WTC11 (cell line): ENCODE measurements at regions not wholly inside any gene's neighbourhood (a gene's known extent, or its start where the extent isn't known, plus 50 kb on each side); places are given as distances from the start of the nearest gene placed in this dataset.

Source experiments
- ATAC-seq: fragments of 200-7000 bp; cut with Tn5 transposase; 2 replicates; pipeline ENCODE4 v1.10.0; 2021; ENCODE audit warnings: mild to moderate bottlenecking, moderate library complexity
- CTCF ChIA-PET: fragments of 300-600 bp; sonication (Branson Sonifier 250); formaldehyde crosslinking; loops from one replicate; lab custom pipeline; 2021; ENCODE audit warnings: antibody characterized with exemption; lab: Charles Lee
- POLR2A ChIA-PET: fragments of 350-600 bp; sonication (Branson Sonifier 250); formaldehyde crosslinking; loops from one replicate; lab custom pipeline; 2021; ENCODE audit warnings: antibody characterized with exemption; lab: Charles Lee
- DNase-seq: peaks from one replicate; pipeline ENCODE4 v3.0.0; 2021; ENCODE audit warnings: low spot score
- H3K27ac Mint-ChIP-seq: 2 replicates; pipeline ENCODE4 v1.8.0; 2021; ENCODE audit warnings: mixed read lengths
- H3K27me3 Mint-ChIP-seq: 2 replicates; pipeline ENCODE4 v1.8.0; 2021; ENCODE audit warnings: low read depth, mild to moderate bottlenecking, moderate library complexity, mixed read lengths
- H3K36me3 Mint-ChIP-seq: 2 replicates; pipeline ENCODE4 v1.8.0; 2021; ENCODE audit warnings: mixed read lengths
- H3K4me1 Mint-ChIP-seq: 2 replicates; pipeline ENCODE4 v1.8.0; 2022; ENCODE audit warnings: mixed read lengths
- H3K4me3 Mint-ChIP-seq: 2 replicates; pipeline ENCODE4 v1.8.0; 2021; ENCODE audit warnings: mild to moderate bottlenecking, moderate library complexity, mixed read lengths
- H3K9me3 Mint-ChIP-seq: 2 replicates; pipeline ENCODE4 v1.8.0; 2021; ENCODE audit warnings: mixed read lengths
- CTCF ChIP-seq: fragments of 200-600 bp; IDR thresholded peaks from 2 replicates; pipeline ENCODE4 v1.8.0; 2022; ENCODE audit warnings: antibody characterized with exemption
- ERG ChIP-seq: fragments of 250-450 bp; sonication (Bioruptor Pico); IDR thresholded peaks from 2 replicates; pipeline ENCODE4 v1.8.0; 2021; ENCODE audit warnings: mild to moderate bottlenecking
- ESRRA ChIP-seq: sonication (generic); formaldehyde crosslinking; IDR thresholded peaks from 2 replicates; pipeline ENCODE4 v1.8.1; 2022; ENCODE audit warnings: mild to moderate bottlenecking, missing genetic modification reagents, borderline replicate concordance
- FOXJ3 ChIP-seq: sonication (generic); formaldehyde crosslinking; IDR thresholded peaks from 2 replicates; pipeline ENCODE4 v1.9.0; 2021; ENCODE audit warnings: missing genetic modification reagents, mild to moderate bottlenecking, borderline replicate concordance
- IRF1 ChIP-seq: sonication (generic); formaldehyde crosslinking; IDR thresholded peaks from 2 replicates; pipeline ENCODE4 v1.8.0; 2023; ENCODE audit warnings: missing genetic modification reagents
- KAT7 ChIP-seq: sonication (generic); formaldehyde crosslinking; IDR thresholded peaks from 2 replicates; pipeline ENCODE4 v1.8.1; 2023; ENCODE audit warnings: missing genetic modification reagents, mild to moderate bottlenecking, borderline replicate concordance
- MYBL2 ChIP-seq: sonication (generic); formaldehyde crosslinking; IDR thresholded peaks from 2 replicates; pipeline ENCODE4 v1.8.1; 2023; ENCODE audit warnings: mild to moderate bottlenecking, moderate library complexity, missing genetic modification reagents
- NR1H2 ChIP-seq: sonication (generic); formaldehyde crosslinking; IDR thresholded peaks from 2 replicates; pipeline ENCODE4 v1.9.0; 2021; ENCODE audit warnings: mild to moderate bottlenecking, moderate library complexity, missing genetic modification reagents
- OVOL2 ChIP-seq: fragments of 250-450 bp; sonication (Bioruptor Pico); IDR thresholded peaks from 2 replicates; pipeline ENCODE4 v1.9.0; 2021; ENCODE audit warnings: mild to moderate bottlenecking, borderline replicate concordance
- PRRX2 ChIP-seq: fragments of 250-450 bp; sonication (Bioruptor Pico); IDR thresholded peaks from 2 replicates; pipeline ENCODE4 v1.8.0; 2021; ENCODE audit warnings: mild to moderate bottlenecking
- SOX15 ChIP-seq: fragments of 250-450 bp; sonication (Bioruptor Pico); IDR thresholded peaks from 2 replicates; pipeline ENCODE4 v1.9.0; 2021; ENCODE audit warnings: mild to moderate bottlenecking
- TP53 ChIP-seq: sonication (generic); formaldehyde crosslinking; IDR thresholded peaks from 2 replicates; pipeline ENCODE4 v1.8.1; 2023; ENCODE audit warnings: mild to moderate bottlenecking, missing genetic modification reagents
- USF1 ChIP-seq: sonication (generic); formaldehyde crosslinking; IDR thresholded peaks from 2 replicates; pipeline ENCODE4 v1.8.0; 2022; ENCODE audit warnings: mild to moderate bottlenecking, missing genetic modification reagents
- USF2 ChIP-seq: sonication (generic); formaldehyde crosslinking; IDR thresholded peaks from 2 replicates; pipeline ENCODE4 v1.8.1; 2023; ENCODE audit warnings: mild to moderate bottlenecking, missing genetic modification reagents, moderate library complexity
- ZBTB21 ChIP-seq: sonication (generic); formaldehyde crosslinking; IDR thresholded peaks from 2 replicates; pipeline ENCODE4 v1.8.1; 2023; ENCODE audit warnings: mild to moderate bottlenecking, missing genetic modification reagents, borderline replicate concordance
- ZNF232 ChIP-seq: sonication (generic); formaldehyde crosslinking; IDR thresholded peaks from 2 replicates; pipeline ENCODE4 v1.8.0; 2022; ENCODE audit warnings: mild to moderate bottlenecking, missing genetic modification reagents
- ZNF396 ChIP-seq: fragments of 250-450 bp; sonication (Bioruptor Pico); IDR thresholded peaks from 2 replicates; pipeline ENCODE4 v1.8.0; 2021; ENCODE audit warnings: mild to moderate bottlenecking, moderate library complexity, borderline replicate concordance
- ZNF512 ChIP-seq: sonication (generic); formaldehyde crosslinking; IDR thresholded peaks from 2 replicates; pipeline ENCODE4 v1.8.1; 2022; ENCODE audit warnings: missing genetic modification reagents, borderline replicate concordance

- no peaks in the 10 kb centered on the region for H3K36me3 Mint-ChIP-seq
- ATAC-seq: peak; percentile 44
- no peak for DNase-seq
- no peaks in the 10 kb centered on the region for H3K27me3 Mint-ChIP-seq
- no peak overlapping the region for H3K27ac Mint-ChIP-seq
- 0 out of 2 replicates have a peak, but pooled peaks cover 3% of the 10 kb centered on the region for H3K4me1 Mint-ChIP-seq
- POLR2A ChIA-PET: no interaction called here
- no peaks in the 10 kb centered on the region for H3K9me3 Mint-ChIP-seq
- no peak for TF ChIP-seq MYBL2
- TF ChIP-seq NR1H2 (CRISPR knock-in tag): no peak
- TF ChIP-seq ZBTB21 (CRISPR knock-in tag): no peak
- no peak for TF ChIP-seq FOXJ3 (CRISPR knock-in tag)
- TF ChIP-seq, all 79 proteins: peak for 0
- no peak overlapping the region for H3K4me3 Mint-ChIP-seq
- CTCF ChIA-PET: no interaction called here
Measured at GRCh38 chr13:76762721-76763120, 123.5 kb downstream of the KCTD12 start.

GRCh38 chr13:76759877-76760276, 126.3 kb downstream of the KCTD12 start:
- H3K27me3 Mint-ChIP-seq: no peaks in the 10 kb centered on the region
- ChIA-PET POLR2A (no interaction called here), CTCF (no interaction called here)
- H3K27ac Mint-ChIP-seq: no peak overlapping the region
- no peaks in the 10 kb centered on the region for H3K36me3 Mint-ChIP-seq
- no peaks in the 10 kb centered on the region for H3K9me3 Mint-ChIP-seq
- no peak overlapping the region for H3K4me3 Mint-ChIP-seq
- DNase-seq (no peak), ATAC-seq (no peak)
- TF ChIP-seq ZNF232 (CRISPR knock-in tag) (no peak), ZNF512 (CRISPR knock-in tag) (no peak), ESRRA (CRISPR knock-in tag) (no peak), OVOL2 (no peak), PRRX2 (CRISPR knock-in tag) (no peak), ZNF396 (no peak), USF1 (no peak), KAT7 (CRISPR knock-in tag) (no peak), ERG (CRISPR knock-in tag) (no peak), USF2 (no peak)
- 0 out of 2 replicates have a peak, but pooled peaks cover 3% of the 10 kb centered on the region for H3K4me1 Mint-ChIP-seq

GRCh38 chr13:76758738-76759137, 127.5 kb downstream of the KCTD12 start:
- Mint-ChIP-seq H3K36me3 (no peaks in the 10 kb centered on the region), H3K27me3 (no peaks in the 10 kb centered on the region), H3K4me1 (no peaks in the 10 kb centered on the region), H3K9me3 (no peaks in the 10 kb centered on the region), H3K4me3 (no peak overlapping the region), H3K27ac (no peak overlapping the region)
- TF ChIP-seq IRF1: no peak
- no peak for TF ChIP-seq PRRX2 (CRISPR knock-in tag)
- TF ChIP-seq SOX15: no peak
- no peak for TF ChIP-seq ZNF512 (CRISPR knock-in tag)
- no peak for TF ChIP-seq CTCF
- TF ChIP-seq TP53 (CRISPR knock-in tag): no peak
- no peak for ATAC-seq
- CTCF ChIA-PET: no interaction called here
- POLR2A ChIA-PET: no interaction called here
- DNase-seq: no peak
